Stomach (tissue), 8 donors: ENCODE measurements at regions not wholly inside any gene's neighbourhood (a gene's known extent, or its start where the extent isn't known, plus 50 kb on each side); places are given as distances from the start of the nearest gene placed in this dataset.
"Not testable (repeated sequence)": the region's sequence is repeated elsewhere in the genome, so short reads cannot be mapped to it uniquely, and the experiment has no call there.

Experiments used
- DNase-seq, 2 donors: peaks; one replicate each; pipeline versions ENCODE4 v3.0.0 to v3.0.0-alpha.2; 2013 to 2019
- H3K27ac ChIP-seq, 5 donors: fragments of 200-600 bp in 4 of 5; sonication (generic) in 4 of 5; one replicate each; pipeline ENCODE4 v1.5.1; 2013 to 2019; ENCODE audit warnings: mild to moderate bottlenecking in 1 of 5, moderate library complexity in 1 of 5
- H3K27me3 ChIP-seq, 3 donors: fragments of 200-600 bp; sonication (generic); one replicate each; pipeline ENCODE4 v1.5.1; 2017 to 2019; ENCODE audit warnings: mixed run types in 1 of 3
- H3K36me3 ChIP-seq, 4 donors: fragments of 200-600 bp; sonication (generic); 1 replicate in 3 of 4; 2 replicates in 1 of 4; pipeline ENCODE4 v1.5.1; 2016 to 2019
- H3K4me1 ChIP-seq, 4 donors: fragments of 200-600 bp; sonication (generic); one replicate each; pipeline ENCODE4 v1.5.1; 2016 to 2019
- H3K4me3 ChIP-seq, 4 donors: fragments of 200-600 bp; sonication (generic) in 3 of 4; one replicate each; pipeline ENCODE4 v1.5.1; 2016 to 2019; ENCODE audit warnings: mild to moderate bottlenecking in 1 of 4
- H3K9me3 ChIP-seq, 4 donors: fragments of 200-600 bp; sonication (generic); one replicate each; pipeline ENCODE4 v1.5.1; 2016 to 2019
- EP300 ChIP-seq: sonication (generic); formaldehyde crosslinking; IDR thresholded peaks from one replicate; pipeline ENCODE4 v1.6.1; 2017; ENCODE audit warnings: antibody characterized with exemption
- POLR2A ChIP-seq, 4 donors: fragments of 450-650 bp; IDR thresholded peaks; one replicate each; pipeline ENCODE4 v1.6.1; 2016; ENCODE audit warnings: antibody characterized with exemption in 4 of 4, control low read depth in 2 of 4, mild to moderate bottlenecking in 1 of 4, moderate library complexity in 1 of 4
- POLR2AphosphoS5 ChIP-seq, 3 donors: sonication (generic); formaldehyde crosslinking; IDR thresholded peaks; one replicate each; pipeline ENCODE4 v1.6.1; 2016; ENCODE audit warnings: antibody characterized with exemption in 3 of 3
- WGBS, 5 donors: extraction: QIAGEN DNeasy Blood & Tissue Kit in 3 of 5; methylation state at CpG; one replicate each; pipeline versions ENCODE4 v1.1.5 to v1.1.7; 2013 to 2018; 5-methylcytosine and 5-hydroxymethylcytosine counted together
- intact Hi-C: fragments of 100-400 bp; cut with DNase I; formaldehyde crosslinking; loops from one replicate; pipeline ENCODE4 v1.15.1; 2023; ENCODE audit warnings: low total_unique reads
- TF ChIP-seq, protein P1 (sequence below), 7 experiments: fragments of 450-650 bp in 4 of 7; fragments of 200-600 bp in 3 of 7; sonication (generic) in 3 of 7; IDR thresholded peaks; one replicate each; pipeline ENCODE4 v1.5.1; 2016 to 2019; ENCODE audit warnings: antibody characterized with exemption in 7 of 7, control low read depth in 2 of 7, mild to moderate bottlenecking in 1 of 7
- donor health status: healthy with polysubstance abuse.
- donor health status: Bipolar disorder and iron deficiency.
- donor health status: healthy.

- WGBS, 5 donors: 74 to 91% (median 88%) methylated on average over 5 of the region's 5 CpGs
Observed at GRCh38 chr14:37753459-37753858, 158.0 kb downstream of the TTC6 start.

GRCh38 chr14:37760275-37760674 is 164.8 kb downstream of the TTC6 start:
- H3K27ac ChIP-seq, H3K4me3 ChIP-seq, intact Hi-C loops, DNase-seq, H3K36me3 ChIP-seq, H3K4me1 ChIP-seq, H3K27me3 ChIP-seq, H3K9me3 ChIP-seq: not testable (repeated sequence)
- WGBS, 5 donors: 29 to 51% (median 43%) methylated on average over 2 of the region's 2 CpGs

More at GRCh38 chr14:37753459-37753858, 158.0 kb downstream of the TTC6 start:
- H3K27me3 ChIP-seq: no peaks in the 10 kb centered on the region
- no peaks in the 10 kb centered on the region for H3K36me3 ChIP-seq
- H3K9me3 ChIP-seq: no peaks in the 10 kb centered on the region
- no peaks in the 10 kb centered on the region for H3K4me1 ChIP-seq
- TF ChIP-seq POLR2AphosphoS5 (IDR thresholded peaks at IDR 0.05) (no peak), EP300 (no peak), POLR2A (IDR thresholded peaks at IDR 0.05) (no peak)
- TF ChIP-seq, protein P1, sequence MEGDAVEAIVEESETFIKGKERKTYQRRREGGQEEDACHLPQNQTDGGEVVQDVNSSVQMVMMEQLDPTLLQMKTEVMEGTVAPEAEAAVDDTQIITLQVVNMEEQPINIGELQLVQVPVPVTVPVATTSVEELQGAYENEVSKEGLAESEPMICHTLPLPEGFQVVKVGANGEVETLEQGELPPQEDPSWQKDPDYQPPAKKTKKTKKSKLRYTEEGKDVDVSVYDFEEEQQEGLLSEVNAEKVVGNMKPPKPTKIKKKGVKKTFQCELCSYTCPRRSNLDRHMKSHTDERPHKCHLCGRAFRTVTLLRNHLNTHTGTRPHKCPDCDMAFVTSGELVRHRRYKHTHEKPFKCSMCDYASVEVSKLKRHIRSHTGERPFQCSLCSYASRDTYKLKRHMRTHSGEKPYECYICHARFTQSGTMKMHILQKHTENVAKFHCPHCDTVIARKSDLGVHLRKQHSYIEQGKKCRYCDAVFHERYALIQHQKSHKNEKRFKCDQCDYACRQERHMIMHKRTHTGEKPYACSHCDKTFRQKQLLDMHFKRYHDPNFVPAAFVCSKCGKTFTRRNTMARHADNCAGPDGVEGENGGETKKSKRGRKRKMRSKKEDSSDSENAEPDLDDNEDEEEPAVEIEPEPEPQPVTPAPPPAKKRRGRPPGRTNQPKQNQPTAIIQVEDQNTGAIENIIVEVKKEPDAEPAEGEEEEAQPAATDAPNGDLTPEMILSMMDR (IDR thresholded peaks at IDR 0.05): no peak
- DNase-seq: no peak
- no peak overlapping the region for H3K27ac ChIP-seq
- H3K4me3 ChIP-seq: no peak overlapping the region
- intact Hi-C loops: no loop called here

DNA sequence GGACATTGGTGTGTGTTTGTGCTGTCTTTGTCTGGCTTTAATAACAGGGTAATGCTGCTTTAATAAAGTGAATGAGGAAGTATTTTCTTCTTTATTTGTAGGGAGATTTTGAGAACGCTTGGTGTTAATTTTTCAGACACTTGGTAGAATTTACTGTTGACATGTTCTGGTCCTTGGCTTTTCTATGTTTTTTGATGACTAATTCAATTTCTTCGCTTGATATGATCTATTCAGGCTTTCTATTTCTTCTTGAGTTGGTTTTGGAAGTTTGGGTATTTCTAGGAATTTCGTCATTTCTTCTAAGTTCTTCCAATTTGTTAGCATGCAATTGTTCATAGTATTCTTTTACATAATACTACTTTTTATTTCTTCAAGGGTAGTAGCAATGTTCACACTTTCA is 167.8 kb downstream of the TTC6 start:
- WGBS, 5 donors: 84 to 98% (median 95%) methylated on average over 3 of the region's 3 CpGs
- H3K4me3 ChIP-seq: no peak overlapping the region
- TF ChIP-seq, protein P1 (IDR thresholded peaks at IDR 0.05): no peak
- no peak for TF ChIP-seq POLR2AphosphoS5 (IDR thresholded peaks at IDR 0.05)
- no peak for TF ChIP-seq POLR2A (IDR thresholded peaks at IDR 0.05)
- TF ChIP-seq EP300: no peak
- no peak for DNase-seq
- no peaks in the 10 kb centered on the region for H3K4me1 ChIP-seq
- intact Hi-C loops: no loop called here
- no peaks in the 10 kb centered on the region for H3K27me3 ChIP-seq
- H3K9me3 ChIP-seq: peaks cover 2 to 16% (median 8%) of the 10 kb centered on the region in 4 donors
- H3K36me3 ChIP-seq: no peaks in the 10 kb centered on the region
- no peak overlapping the region for H3K27ac ChIP-seq

- DNase-seq, H3K4me3 ChIP-seq, intact Hi-C loops, H3K27ac ChIP-seq, H3K4me1 ChIP-seq, H3K9me3 ChIP-seq, H3K27me3 ChIP-seq, H3K36me3 ChIP-seq: not testable (repeated sequence)
- WGBS, 5 donors: 85 to 97% (median 90%) methylated on average over 23 of the region's 23 CpGs
Observed at GRCh38 chr14:37772283-37772682, 176.9 kb downstream of the TTC6 start.

DNA sequence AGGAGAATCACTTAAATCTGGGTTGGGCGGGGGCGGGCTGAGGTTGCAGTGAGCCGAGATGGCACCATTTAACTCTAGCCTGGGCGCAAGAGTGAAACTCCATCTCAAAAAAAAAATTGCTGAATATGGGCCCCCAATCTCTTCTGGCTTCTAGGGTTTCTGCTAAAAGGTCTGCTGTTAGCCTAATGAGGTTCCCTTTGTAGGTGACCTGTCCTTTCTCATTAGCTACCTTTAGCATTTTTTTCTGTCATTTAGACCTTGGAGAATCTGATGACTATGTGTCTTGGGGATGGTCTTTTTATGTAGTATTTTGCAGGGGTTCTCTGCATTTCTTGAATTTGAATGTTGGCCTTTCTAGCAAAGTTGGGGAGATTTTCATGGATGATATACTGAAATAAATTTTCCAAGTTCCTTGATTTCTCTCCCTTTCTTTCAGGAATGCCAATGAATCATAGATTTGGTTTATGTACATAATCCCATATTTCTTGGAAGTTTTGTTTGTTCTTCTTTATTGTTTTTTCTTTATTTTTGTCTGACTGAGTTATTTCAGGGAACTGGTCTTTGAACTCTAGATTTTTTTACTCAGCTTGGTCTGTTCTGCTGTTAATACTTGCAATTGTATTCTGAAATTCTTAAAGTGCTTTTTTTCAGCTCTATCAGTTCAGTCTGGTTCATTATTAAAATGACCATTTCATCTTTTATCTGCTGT is 181.5 kb downstream of the TTC6 start:
- no peaks in the 10 kb centered on the region for H3K27me3 ChIP-seq
- intact Hi-C loops: no loop called here
- H3K4me3 ChIP-seq: no peak overlapping the region
- H3K4me1 ChIP-seq: no peaks in the 10 kb centered on the region
- 92 to 97% (median 96%) methylated on average over 4 of the region's 4 CpGs for WGBS, 5 donors
- DNase-seq: no peak
- no peak for TF ChIP-seq EP300
- no peak for TF ChIP-seq POLR2AphosphoS5 (IDR thresholded peaks at IDR 0.05)
- no peak for TF ChIP-seq POLR2A (IDR thresholded peaks at IDR 0.05)
- TF ChIP-seq, protein P1 (IDR thresholded peaks at IDR 0.05): no peak
- peaks cover 0 to 12% (median 2%) of the 10 kb centered on the region in 4 donors for H3K9me3 ChIP-seq
- H3K27ac ChIP-seq: no peak overlapping the region
- no peaks in the 10 kb centered on the region for H3K36me3 ChIP-seq
